DOHH2 (cell line): ENCODE measurements at regions not wholly inside any gene's neighbourhood (a gene's known extent, or its start where the extent isn't known, plus 50 kb on each side); places are given as distances from the start of the nearest gene placed in this dataset.

Source experiments
- CTCF ChIP-seq: fragments of 200-600 bp; sonication (generic); IDR thresholded peaks from one replicate; pipeline ENCODE4 v1.5.1; 2014; ENCODE audit warnings: antibody characterized with exemption, mild to moderate bottlenecking, low read depth, low read length; ENCODE audit not compliant: poor library complexity, severe bottlenecking
- EZH2phosphoT487 ChIP-seq: fragments of 200-600 bp; sonication (generic); IDR thresholded peaks from 2 replicates; pipeline ENCODE4 v1.6.1; 2017; ENCODE audit warnings: borderline replicate concordance, mild to moderate bottlenecking, antibody characterized with exemption, low read length, moderate library complexity, mixed read lengths

GRCh38 chr18:72154926-72155325 lies 389.2 kb downstream of the CBLN2 start:
- TF ChIP-seq EZH2phosphoT487 (no peak), CTCF (no peak)
